ENCODE measurements at regions not wholly inside any gene's neighbourhood (a gene's known extent, or its start where the extent isn't known, plus 50 kb on each side); places are given as distances from the start of the nearest gene placed in this dataset.

- TF ChIP-seq, protein P1, sequence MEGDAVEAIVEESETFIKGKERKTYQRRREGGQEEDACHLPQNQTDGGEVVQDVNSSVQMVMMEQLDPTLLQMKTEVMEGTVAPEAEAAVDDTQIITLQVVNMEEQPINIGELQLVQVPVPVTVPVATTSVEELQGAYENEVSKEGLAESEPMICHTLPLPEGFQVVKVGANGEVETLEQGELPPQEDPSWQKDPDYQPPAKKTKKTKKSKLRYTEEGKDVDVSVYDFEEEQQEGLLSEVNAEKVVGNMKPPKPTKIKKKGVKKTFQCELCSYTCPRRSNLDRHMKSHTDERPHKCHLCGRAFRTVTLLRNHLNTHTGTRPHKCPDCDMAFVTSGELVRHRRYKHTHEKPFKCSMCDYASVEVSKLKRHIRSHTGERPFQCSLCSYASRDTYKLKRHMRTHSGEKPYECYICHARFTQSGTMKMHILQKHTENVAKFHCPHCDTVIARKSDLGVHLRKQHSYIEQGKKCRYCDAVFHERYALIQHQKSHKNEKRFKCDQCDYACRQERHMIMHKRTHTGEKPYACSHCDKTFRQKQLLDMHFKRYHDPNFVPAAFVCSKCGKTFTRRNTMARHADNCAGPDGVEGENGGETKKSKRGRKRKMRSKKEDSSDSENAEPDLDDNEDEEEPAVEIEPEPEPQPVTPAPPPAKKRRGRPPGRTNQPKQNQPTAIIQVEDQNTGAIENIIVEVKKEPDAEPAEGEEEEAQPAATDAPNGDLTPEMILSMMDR (IDR thresholded peaks at IDR 0.05), result no peak
- no peak for TF ChIP-seq POLR2A (IDR thresholded peaks at IDR 0.05)
- TF ChIP-seq POLR2AphosphoS5 (IDR thresholded peaks at IDR 0.05), result no peak
- no peak for TF ChIP-seq EP300 (IDR thresholded peaks at IDR 0.05; ENCODE audit: low read depth)
Observed at GRCh38 chr21:38668067-38668466, 137.7 kb upstream of the ETS2 start.
